IgD-negative memory B cell (primary cell): ENCODE measurements at regions not wholly inside any gene's neighbourhood (a gene's known extent, or its start where the extent isn't known, plus 50 kb on each side); places are given as distances from the start of the nearest gene placed in this dataset.

ENCODE experiments used
- H3K27ac Mint-ChIP-seq, 3 donors: one replicate each; pipeline ENCODE4 v1.8.0; 2020 to 2022; ENCODE audit warnings: mild to moderate bottlenecking in 3 of 3, mixed read lengths in 3 of 3, moderate library complexity in 1 of 3
- H3K27me3 Mint-ChIP-seq: one replicate; pipeline ENCODE4 v1.8.0; 2021; ENCODE audit warnings: mixed read lengths
- H3K36me3 Mint-ChIP-seq: one replicate; pipeline ENCODE4 v1.8.0; 2020; ENCODE audit warnings: mild to moderate bottlenecking, mixed read lengths
- H3K4me1 Mint-ChIP-seq, 3 donors: one replicate each; pipeline ENCODE4 v1.8.0; 2020 to 2022; ENCODE audit warnings: mixed read lengths in 3 of 3, mild to moderate bottlenecking in 1 of 3
- H3K4me3 Mint-ChIP-seq, 4 donors: one replicate each; pipeline ENCODE4 v1.8.0; 2020 to 2022; ENCODE audit warnings: mild to moderate bottlenecking in 4 of 4, mixed read lengths in 4 of 4, moderate library complexity in 3 of 4
- H3K9me3 Mint-ChIP-seq, 3 donors: one replicate each; pipeline ENCODE4 v1.8.0; 2020 to 2021; ENCODE audit warnings: mixed read lengths in 3 of 3, mild to moderate bottlenecking in 1 of 3

- Mint-ChIP-seq H3K4me3 (no peak overlapping the region), H3K36me3 (no peaks in the 10 kb centered on the region), H3K9me3 (peaks cover 3 to 23% (median 9%) of the 10 kb centered on the region in 3 donors), H3K27ac (no peak overlapping the region), H3K27me3 (peaks cover 5% of the 10 kb centered on the region), H3K4me1 (no peaks in the 10 kb centered on the region)
These were observed 128.7 kb downstream of the C5orf15 start for GRCh38 chr5:133839721-133840120.

GRCh38 chr5:133839090-133839489 is 129.3 kb downstream of the C5orf15 start:
- no peak overlapping the region for H3K4me3 Mint-ChIP-seq
- H3K9me3 Mint-ChIP-seq, result peaks cover 4 to 23% (median 9%) of the 10 kb centered on the region in 3 donors
- no peaks in the 10 kb centered on the region for H3K36me3 Mint-ChIP-seq
- H3K27me3 Mint-ChIP-seq, result peaks cover 5% of the 10 kb centered on the region
- H3K27ac Mint-ChIP-seq, result no peak overlapping the region
- no peaks in the 10 kb centered on the region for H3K4me1 Mint-ChIP-seq

- Mint-ChIP-seq H3K4me1 (no peaks in the 10 kb centered on the region), H3K4me3 (no peak overlapping the region), H3K27ac (no peak overlapping the region), H3K36me3 (no peaks in the 10 kb centered on the region), H3K9me3 (peaks cover 7 to 23% (median 9%) of the 10 kb centered on the region in 3 donors), H3K27me3 (peaks cover 8% of the 10 kb centered on the region)
These were observed 130.1 kb downstream of the C5orf15 start for GRCh38 chr5:133838286-133838685.

- no peak overlapping the region for H3K4me3 Mint-ChIP-seq
- H3K27ac Mint-ChIP-seq, result no peak overlapping the region
- H3K9me3 Mint-ChIP-seq, result peaks cover 4 to 16% (median 9%) of the 10 kb centered on the region in 3 donors
- H3K4me1 Mint-ChIP-seq, result peaks cover 6 to 21% (median 12%) of the 10 kb centered on the region in 3 donors
- peaks cover 4% of the 10 kb centered on the region for H3K27me3 Mint-ChIP-seq
- no peaks in the 10 kb centered on the region for H3K36me3 Mint-ChIP-seq
These were observed 136.8 kb downstream of the C5orf15 start for GRCh38 chr5:133831491-133832224.

- Mint-ChIP-seq H3K36me3 (no peaks in the 10 kb centered on the region), H3K27ac (no peak overlapping the region), H3K27me3 (peaks cover 7% of the 10 kb centered on the region), H3K4me1 (peaks cover 7 to 28% (median 13%) of the 10 kb centered on the region in 3 donors), H3K4me3 (no peak overlapping the region), H3K9me3 (peaks cover 4 to 9% (median 8%) of the 10 kb centered on the region in 3 donors)
These were observed 137.5 kb downstream of the C5orf15 start for GRCh38 chr5:133830911-133831310.

- no peak overlapping the region for H3K27ac Mint-ChIP-seq
- H3K36me3 Mint-ChIP-seq, result no peaks in the 10 kb centered on the region
- peaks cover 2 to 6% (median 4%) of the 10 kb centered on the region in 3 donors for H3K9me3 Mint-ChIP-seq
- peaks cover 7% of the 10 kb centered on the region for H3K27me3 Mint-ChIP-seq
- peaks cover 13 to 34% (median 19%) of the 10 kb centered on the region in 3 donors for H3K4me1 Mint-ChIP-seq
- H3K4me3 Mint-ChIP-seq, result peak overlapping the region in 1 of 4 donors; percentile 23
These were observed 138.1 kb downstream of the C5orf15 start for GRCh38 chr5:133830281-133830680.

GRCh38 chr5:133829786-133830185 is 138.6 kb downstream of the C5orf15 start:
- Mint-ChIP-seq H3K9me3 (peaks cover 0 to 4% (median under 1%) of the 10 kb centered on the region in 3 donors), H3K4me3 (no peak overlapping the region), H3K27me3 (peaks cover 7% of the 10 kb centered on the region), H3K36me3 (peaks cover 1% of the 10 kb centered on the region), H3K27ac (no peak overlapping the region), H3K4me1 (peaks cover 17 to 39% (median 24%) of the 10 kb centered on the region in 3 donors)

- Mint-ChIP-seq H3K4me3 (no peak overlapping the region), H3K27ac (peak overlapping the region in 1 of 3 donors; percentile 77), H3K9me3 (no peaks in the 10 kb centered on the region), H3K27me3 (peaks cover 3% of the 10 kb centered on the region), H3K4me1 (peaks cover 19 to 46% (median 32%) of the 10 kb centered on the region in 3 donors), H3K36me3 (peaks cover 1% of the 10 kb centered on the region)
These were observed 139.7 kb downstream of the C5orf15 start for GRCh38 chr5:133828722-133829121.

- peaks cover 3% of the 10 kb centered on the region for H3K27me3 Mint-ChIP-seq
- no peaks in the 10 kb centered on the region for H3K9me3 Mint-ChIP-seq
- peak overlapping the region in 1 of 4 donors; percentile 8 for H3K4me3 Mint-ChIP-seq
- no peak overlapping the region for H3K27ac Mint-ChIP-seq
- H3K36me3 Mint-ChIP-seq, result peaks cover 1% of the 10 kb centered on the region
- H3K4me1 Mint-ChIP-seq, result peaks cover 19 to 47% (median 32%) of the 10 kb centered on the region in 3 donors
These were observed 140.6 kb downstream of the C5orf15 start for GRCh38 chr5:133827830-133828229.

GRCh38 chr5:133827011-133827410 is 141.4 kb downstream of the C5orf15 start:
- peaks cover 19 to 49% (median 32%) of the 10 kb centered on the region in 3 donors for H3K4me1 Mint-ChIP-seq
- H3K9me3 Mint-ChIP-seq, result no peaks in the 10 kb centered on the region
- H3K27ac Mint-ChIP-seq, result no peak overlapping the region
- H3K27me3 Mint-ChIP-seq, result peaks cover 7% of the 10 kb centered on the region
- H3K36me3 Mint-ChIP-seq, result peaks cover 3% of the 10 kb centered on the region
- peak overlapping the region in 1 of 4 donors; percentile 49 for H3K4me3 Mint-ChIP-seq

- H3K27me3 Mint-ChIP-seq, result peaks cover 8% of the 10 kb centered on the region
- H3K27ac Mint-ChIP-seq, result peak overlapping the region; percentile 16 to 92 (median 76)
- H3K4me1 Mint-ChIP-seq, result peaks cover 22 to 49% (median 23%) of the 10 kb centered on the region in 3 donors
- peak overlapping the region; percentile 29 to 92 (median 64) for H3K4me3 Mint-ChIP-seq
- H3K9me3 Mint-ChIP-seq, result no peaks in the 10 kb centered on the region
- H3K36me3 Mint-ChIP-seq, result peaks cover 3% of the 10 kb centered on the region
These were observed 142.7 kb downstream of the C5orf15 start for GRCh38 chr5:133825631-133826289.

GRCh38 chr5:133824661-133825254 is 143.7 kb downstream of the C5orf15 start:
- peaks cover 3% of the 10 kb centered on the region for H3K36me3 Mint-ChIP-seq
- H3K27ac Mint-ChIP-seq, result peak overlapping the region in 2 of 3 donors; percentile 76 to 92
- H3K9me3 Mint-ChIP-seq, result peaks cover 0 to 1% (median 0%) of the 10 kb centered on the region in 3 donors
- H3K4me3 Mint-ChIP-seq, result peak overlapping the region in 2 of 4 donors; percentile 72 to 81
- H3K27me3 Mint-ChIP-seq, result peaks cover 12% of the 10 kb centered on the region
- peaks cover 22 to 41% (median 24%) of the 10 kb centered on the region in 3 donors for H3K4me1 Mint-ChIP-seq

GRCh38 chr5:133821889-133822288 is 146.5 kb downstream of the C5orf15 start:
- peak overlapping the region in 2 of 3 donors; percentile 6 to 59 for H3K27ac Mint-ChIP-seq
- peaks cover 13% of the 10 kb centered on the region for H3K27me3 Mint-ChIP-seq
- peaks cover 3% of the 10 kb centered on the region for H3K36me3 Mint-ChIP-seq
- peaks cover 0 to 1% (median 0%) of the 10 kb centered on the region in 3 donors for H3K9me3 Mint-ChIP-seq
- H3K4me3 Mint-ChIP-seq, result no peak overlapping the region
- peaks cover 16 to 28% (median 28%) of the 10 kb centered on the region in 3 donors for H3K4me1 Mint-ChIP-seq

GRCh38 chr5:133821311-133821741 is 147.1 kb downstream of the C5orf15 start:
- H3K9me3 Mint-ChIP-seq, result peaks cover 0 to 1% (median 0%) of the 10 kb centered on the region in 3 donors
- H3K27me3 Mint-ChIP-seq, result peaks cover 12% of the 10 kb centered on the region
- H3K27ac Mint-ChIP-seq, result peak overlapping the region in 1 of 3 donors; percentile 59
- H3K4me3 Mint-ChIP-seq, result peak overlapping the region in 1 of 4 donors; percentile 35
- H3K36me3 Mint-ChIP-seq, result peaks cover 3% of the 10 kb centered on the region
- peaks cover 16 to 28% (median 25%) of the 10 kb centered on the region in 3 donors for H3K4me1 Mint-ChIP-seq

- peaks cover 11% of the 10 kb centered on the region for H3K27me3 Mint-ChIP-seq
- peaks cover 0 to 1% (median 0%) of the 10 kb centered on the region in 3 donors for H3K9me3 Mint-ChIP-seq
- H3K27ac Mint-ChIP-seq, result no peak overlapping the region
These were observed 147.9 kb downstream of the C5orf15 start for GRCh38 chr5:133820507-133820906.

More at GRCh38 chr5:133820507-133820906, 147.9 kb downstream of the C5orf15 start:
- no peak overlapping the region for H3K4me3 Mint-ChIP-seq
- peaks cover 3% of the 10 kb centered on the region for H3K36me3 Mint-ChIP-seq
- H3K4me1 Mint-ChIP-seq, result peaks cover 11 to 22% (median 17%) of the 10 kb centered on the region in 3 donors
